C4-2B (cell line): ENCODE measurements at regions not wholly inside any gene's neighbourhood (a gene's known extent, or its start where the extent isn't known, plus 50 kb on each side); places are given as distances from the start of the nearest gene placed in this dataset.

Experiments used
- CTCF ChIP-seq: fragments of 450-650 bp; conservative IDR thresholded peaks from 2 replicates; pipeline ENCODE4 v1.5.1; 2017; ENCODE audit warnings: mild to moderate bottlenecking
- ZFX ChIP-seq: fragments of 450-650 bp; IDR thresholded peaks from 2 replicates; pipeline ENCODE4 v1.6.1; 2017

GRCh38 chr18:78169174-78169864 is 810.3 kb upstream of the SALL3 start:
- no peak for TF ChIP-seq CTCF
- TF ChIP-seq ZFX: no peak
